A673 (cell line): ENCODE measurements at regions not wholly inside any gene's neighbourhood (a gene's known extent, or its start where the extent isn't known, plus 50 kb on each side); places are given as distances from the start of the nearest gene placed in this dataset.

ENCODE experiments used
- CTCF ChIP-seq: fragments of 300-800, 200-600 bp; sonication (generic); conservative IDR thresholded peaks from 2 replicates; pipeline ENCODE4 v1.5.1; 2017; ENCODE audit warnings: low read depth, mild to moderate bottlenecking, antibody characterized with exemption, low read length, moderate library complexity, mixed read lengths
- EZH2 ChIP-seq: fragments of 200-600 bp; sonication (generic); IDR thresholded peaks from 2 replicates; pipeline ENCODE4 v1.6.1; 2017; ENCODE audit warnings: borderline replicate concordance, low read depth, mild to moderate bottlenecking, mixed read lengths, antibody characterized with exemption, low read length; ENCODE audit not compliant: poor library complexity, severe bottlenecking

- TF ChIP-seq CTCF (no peak), EZH2 (no peak)
Observed at GRCh38 chr6:147855803-147856482, 347.5 kb downstream of the SAMD5 start.
